ENCODE measurements at regions not wholly inside any gene's neighbourhood (a gene's known extent, or its start where the extent isn't known, plus 50 kb on each side); places are given as distances from the start of the nearest gene placed in this dataset.

GRCh38 chr1:14522077-14522925, 76.2 kb upstream of the KAZN start:
- WGBS (ENCODE audit: low lambda C conversion rate): 12% methylated on average over 9 of the region's 9 CpGs
- H3K36me3 ChIP-seq (replicated peaks in 1 of 2; ENCODE audit: control insufficient read depth in 1 of 2, insufficient read depth in 2 of 2, low read length in 2 of 2): no peaks in the 10 kb centered on the region
- intact Hi-C loops (cut with micrococcal nuclease; ENCODE audit: unreplicated experiment) (no loop called here), in situ Hi-C loops (cut with HindIII; ENCODE audit: extremely low pct_ligation_motif_present, low pct_unique_long_range_greater_than_20kb) (no loop called here)
- no peak overlapping the region for H3K4me3 ChIP-seq (replicated peaks in 1 of 3; ENCODE audit: insufficient read depth in 1 of 3, low read depth in 2 of 3, low read length in 3 of 3)
- ATAC-seq (no peak), DNase-seq (ENCODE audit: low spot score) (no peak), FAIRE-seq (no peak)
- no peaks in the 10 kb centered on the region for H3K9me3 ChIP-seq (ENCODE audit: low read length)
- TF ChIP-seq CREB1 (IDR thresholded peaks at IDR 0.05) (peak; percentile 53; the same call in 1 of the 2 replicates), CREB1 (CRISPR knock-in tag; IDR thresholded peaks at IDR 0.05) (no peak), RBM39 (IDR thresholded peaks at IDR 0.05; ENCODE audit: low read depth, low read length, poor library complexity, severe bottlenecking) (no peak), PTBP1 (IDR thresholded peaks at IDR 0.05; ENCODE audit: low read depth, low read length, poor library complexity, severe bottlenecking) (no peak), NBN (conservative IDR thresholded peaks at IDR 0.05) (no peak)
- TF ChIP-seq, protein P1, sequence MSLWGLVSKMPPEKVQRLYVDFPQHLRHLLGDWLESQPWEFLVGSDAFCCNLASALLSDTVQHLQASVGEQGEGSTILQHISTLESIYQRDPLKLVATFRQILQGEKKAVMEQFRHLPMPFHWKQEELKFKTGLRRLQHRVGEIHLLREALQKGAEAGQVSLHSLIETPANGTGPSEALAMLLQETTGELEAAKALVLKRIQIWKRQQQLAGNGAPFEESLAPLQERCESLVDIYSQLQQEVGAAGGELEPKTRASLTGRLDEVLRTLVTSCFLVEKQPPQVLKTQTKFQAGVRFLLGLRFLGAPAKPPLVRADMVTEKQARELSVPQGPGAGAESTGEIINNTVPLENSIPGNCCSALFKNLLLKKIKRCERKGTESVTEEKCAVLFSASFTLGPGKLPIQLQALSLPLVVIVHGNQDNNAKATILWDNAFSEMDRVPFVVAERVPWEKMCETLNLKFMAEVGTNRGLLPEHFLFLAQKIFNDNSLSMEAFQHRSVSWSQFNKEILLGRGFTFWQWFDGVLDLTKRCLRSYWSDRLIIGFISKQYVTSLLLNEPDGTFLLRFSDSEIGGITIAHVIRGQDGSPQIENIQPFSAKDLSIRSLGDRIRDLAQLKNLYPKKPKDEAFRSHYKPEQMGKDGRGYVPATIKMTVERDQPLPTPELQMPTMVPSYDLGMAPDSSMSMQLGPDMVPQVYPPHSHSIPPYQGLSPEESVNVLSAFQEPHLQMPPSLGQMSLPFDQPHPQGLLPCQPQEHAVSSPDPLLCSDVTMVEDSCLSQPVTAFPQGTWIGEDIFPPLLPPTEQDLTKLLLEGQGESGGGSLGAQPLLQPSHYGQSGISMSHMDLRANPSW (CRISPR knock-in tag; IDR thresholded peaks at IDR 0.05; ENCODE audit: borderline replicate concordance): no peak
- TF ChIP-seq, protein P2, sequence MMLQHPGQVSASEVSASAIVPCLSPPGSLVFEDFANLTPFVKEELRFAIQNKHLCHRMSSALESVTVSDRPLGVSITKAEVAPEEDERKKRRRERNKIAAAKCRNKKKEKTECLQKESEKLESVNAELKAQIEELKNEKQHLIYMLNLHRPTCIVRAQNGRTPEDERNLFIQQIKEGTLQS (CRISPR knock-in tag; IDR thresholded peaks at IDR 0.05): no peak
- POLR2A ChIA-PET: no interaction called here
- no peaks in the 10 kb centered on the region for H3K4me1 ChIP-seq (ENCODE audit: insufficient read depth, low read length)
- no peak overlapping the region for H3K27ac ChIP-seq (ENCODE audit: extremely low read length, insufficient read depth, low read length)
- H3K9ac ChIP-seq (ENCODE audit: insufficient read depth, low read depth, low read length): no peak overlapping the region
- H3K79me2 ChIP-seq (ENCODE audit: insufficient read depth, low read length): no peaks in the 10 kb centered on the region
- no TSS peak for BruUV-seq (replicated peaks)
- H3K27me3 ChIP-seq (ENCODE audit: control insufficient read depth in 1 of 2, insufficient read depth in 2 of 2, low read length in 2 of 2): peaks cover 1 to 15% of the 10 kb centered on the region in 2 experiments; a peak in 3 of 5 replicates
- H4K20me1 ChIP-seq (ENCODE audit: insufficient read depth, low read length): no peaks in the 10 kb centered on the region
- no peak overlapping the region for H2AFZ ChIP-seq (ENCODE audit: low read length)
- CTCF ChIA-PET (ENCODE audit: low intra/inter-chr PET ratio, low total read pairs): no interaction called here
- no peak overlapping the region for H3K4me2 ChIP-seq (ENCODE audit: low read depth, low read length)
